NCI-H2171 (cell line): ENCODE measurements at regions not wholly inside any gene's neighbourhood (a gene's known extent, or its start where the extent isn't known, plus 50 kb on each side); places are given as distances from the start of the nearest gene placed in this dataset.

Experiments
- DNase-seq: peaks from one replicate; lab custom pipeline; 2025; lab: John Stamatoyannopoulos, UW

DNA sequence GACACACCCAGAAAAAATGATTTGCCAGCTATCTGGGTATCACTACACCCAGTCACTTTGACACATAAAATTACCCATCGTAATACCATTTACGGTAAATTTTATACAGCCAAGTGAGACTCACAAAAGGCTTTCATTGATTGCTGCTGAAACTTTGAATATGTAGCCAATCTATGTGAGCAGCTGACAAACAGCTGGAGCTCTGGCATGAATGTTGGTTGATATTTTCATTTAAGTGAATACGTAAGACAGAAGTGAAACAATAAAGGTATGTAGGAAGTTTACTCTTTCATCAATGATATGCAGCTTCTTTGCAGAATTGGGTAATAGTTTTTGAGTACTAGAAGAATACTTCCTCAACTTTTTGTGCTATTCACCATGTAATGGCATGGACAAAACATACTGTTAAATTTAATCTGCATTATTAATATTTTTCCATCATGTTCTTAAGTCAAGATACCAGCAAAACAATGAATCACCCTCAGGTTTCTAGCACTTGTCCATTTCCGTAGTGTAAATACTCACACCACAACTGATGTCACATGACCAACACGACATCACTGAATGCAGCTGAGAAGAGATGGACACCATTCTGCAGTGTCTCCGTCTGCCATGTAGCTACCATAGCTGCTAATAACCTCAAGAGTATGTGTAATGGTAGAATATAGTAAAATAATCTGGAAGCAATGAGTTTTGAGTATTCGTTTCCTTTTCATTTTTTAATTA, 205.9 kb upstream of the HES1 start:
- DNase-seq, result no peak

DNA sequence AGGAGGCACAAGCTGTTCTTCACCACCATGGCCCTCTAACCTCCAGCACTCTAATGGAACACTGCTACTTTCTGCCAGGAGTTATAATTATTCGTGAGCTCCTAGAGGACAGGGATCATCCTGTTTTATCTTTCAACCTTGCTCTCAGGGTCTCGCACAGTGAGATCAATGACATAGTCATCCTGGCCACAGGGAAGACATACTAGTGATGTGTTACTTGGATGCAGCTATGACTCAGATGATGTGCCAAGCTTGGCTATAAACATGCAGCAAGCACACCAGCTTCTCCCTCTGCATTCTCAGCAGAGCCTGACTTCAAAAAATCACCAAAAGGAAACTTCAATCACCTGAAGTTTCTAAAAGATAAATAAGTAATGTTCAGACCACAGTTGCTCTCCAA, 203.8 kb upstream of the HES1 start:
- DNase-seq, result no peak

DNA sequence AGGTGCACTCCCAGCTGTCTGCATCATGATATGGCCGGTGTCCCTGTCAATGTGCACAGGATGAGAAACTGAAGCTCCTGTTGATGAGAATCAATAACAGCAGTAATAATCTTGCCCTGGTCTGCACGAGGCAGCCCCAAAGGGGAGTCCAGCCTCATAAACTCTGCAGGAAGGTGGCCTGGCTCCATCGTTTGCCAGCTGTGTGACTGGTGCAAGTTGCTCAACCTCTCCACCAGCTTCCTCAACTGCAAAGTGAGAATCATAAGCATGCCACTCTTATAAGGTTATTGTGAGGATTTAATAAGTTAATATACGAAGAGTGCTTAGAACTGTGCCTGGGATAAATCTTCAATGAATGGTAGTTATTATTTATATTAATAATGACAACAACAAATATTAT, 203.4 kb upstream of the HES1 start:
- DNase-seq, result no peak

DNA sequence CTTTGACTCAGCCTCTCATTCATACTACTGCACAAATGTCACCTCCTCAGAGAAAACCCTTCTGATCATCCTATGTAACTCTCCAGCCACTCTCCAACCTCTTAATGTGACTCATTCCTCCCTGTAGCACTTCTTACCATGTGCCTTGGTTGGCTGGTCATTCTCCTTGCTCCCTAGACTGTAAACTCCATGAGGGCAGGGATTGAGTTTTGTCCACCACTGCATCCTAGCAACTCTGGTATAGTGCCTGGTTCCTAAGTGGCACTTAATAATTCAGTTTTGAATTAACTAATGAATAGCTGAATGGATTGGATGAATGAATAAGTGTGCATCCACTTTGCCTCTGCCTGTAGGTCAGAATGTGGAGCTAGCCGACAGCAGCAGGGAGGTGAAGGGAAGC, 202.5 kb upstream of the HES1 start:
- no peak for DNase-seq

DNA sequence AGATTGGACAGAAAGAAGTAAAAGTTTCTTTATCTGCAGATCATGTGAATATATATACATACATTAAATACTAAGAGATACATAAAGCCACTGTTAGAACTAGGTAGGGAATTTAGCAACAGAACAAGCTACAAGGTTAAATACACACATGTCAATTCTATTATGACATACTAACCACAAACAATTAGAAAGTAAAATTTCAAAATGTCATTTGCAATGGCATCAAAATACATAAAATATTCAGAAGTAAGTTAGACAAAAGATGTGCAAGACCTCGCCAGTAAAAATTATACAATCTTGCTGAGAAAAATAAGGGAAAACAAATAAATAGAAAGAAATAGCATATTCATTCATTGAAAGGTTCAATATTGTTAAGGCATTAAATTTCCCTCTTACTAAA, 200.0 kb upstream of the HES1 start:
- no peak for DNase-seq

DNA sequence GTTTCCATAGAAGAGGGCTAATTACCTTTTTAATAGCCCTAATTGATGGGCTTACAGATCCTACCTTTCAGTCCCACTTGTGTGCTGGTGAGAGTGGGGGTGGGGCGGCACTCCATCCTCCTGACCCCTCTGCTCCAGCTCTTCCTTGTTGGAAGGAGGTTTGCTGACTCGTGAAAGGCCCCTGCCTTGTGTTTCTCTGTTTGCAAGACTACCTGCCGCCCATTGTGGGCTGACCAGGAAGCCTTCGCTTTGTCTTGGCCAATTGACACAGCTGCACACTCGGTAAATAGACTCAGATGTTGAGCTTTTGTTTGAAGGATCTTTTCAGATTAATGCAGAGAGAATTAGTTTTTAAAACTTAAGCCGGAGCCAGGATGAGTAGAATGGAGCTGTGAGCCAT, 197.3 kb upstream of the HES1 start:
- DNase-seq, result no peak

DNA sequence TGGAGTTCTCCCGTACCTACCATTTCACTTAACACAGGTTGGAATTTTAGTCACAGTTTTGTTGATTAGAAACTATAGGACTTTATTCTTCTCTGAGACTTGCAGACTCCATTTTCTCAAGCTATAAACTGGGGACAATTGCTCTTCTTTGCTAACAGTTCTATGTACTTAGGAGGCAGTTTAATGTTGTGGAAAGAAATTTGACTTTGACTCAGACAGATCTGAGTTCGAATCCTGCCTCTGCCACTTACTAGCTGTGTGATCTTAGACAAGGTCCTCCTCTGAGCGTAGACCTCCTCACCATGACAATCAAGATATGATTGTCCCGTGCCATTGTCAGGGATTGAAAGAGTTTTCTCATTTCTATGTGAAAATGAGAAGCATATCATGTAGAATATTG, 196.4 kb upstream of the HES1 start:
- no peak for DNase-seq

DNA sequence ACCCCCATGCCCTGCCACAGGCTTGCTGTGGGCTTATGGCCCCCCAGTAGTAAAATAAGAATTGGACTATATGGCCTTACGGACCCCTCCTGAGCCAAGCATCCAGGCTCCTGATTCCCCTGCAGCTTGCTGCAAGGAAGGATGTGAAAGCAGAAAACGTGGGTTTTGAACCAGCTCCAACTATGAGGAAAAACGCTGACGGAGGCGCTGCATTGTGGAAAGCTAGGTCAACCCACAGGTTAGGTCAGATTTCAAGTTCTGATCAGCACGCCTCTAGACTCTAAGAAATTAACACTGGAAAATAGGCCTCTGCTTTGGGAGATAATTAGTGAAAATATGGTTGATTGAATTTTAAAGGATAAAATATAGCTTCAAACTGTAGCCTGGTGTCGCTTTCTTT, 195.4 kb upstream of the HES1 start:
- no peak for DNase-seq

DNA sequence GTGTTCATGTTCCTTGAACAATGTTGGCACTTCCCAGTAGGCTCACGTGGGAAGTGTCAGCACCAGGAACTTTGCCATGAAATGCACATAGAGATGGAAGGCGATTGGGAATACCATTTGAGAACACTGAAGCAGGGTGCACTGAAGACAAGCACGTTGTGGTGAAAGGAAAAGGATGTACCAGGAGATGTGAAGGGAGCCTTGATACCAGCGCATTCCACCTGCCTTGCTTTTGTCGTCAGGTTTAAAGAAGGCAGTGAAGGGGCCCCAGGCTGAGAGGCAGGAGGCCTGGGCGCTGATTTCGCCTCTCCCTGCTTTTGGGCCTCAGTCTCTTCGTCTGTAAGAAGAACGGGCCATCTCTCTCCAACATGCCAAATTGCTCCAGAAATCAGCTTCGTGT, 194.5 kb upstream of the HES1 start:
- no peak for DNase-seq

DNA sequence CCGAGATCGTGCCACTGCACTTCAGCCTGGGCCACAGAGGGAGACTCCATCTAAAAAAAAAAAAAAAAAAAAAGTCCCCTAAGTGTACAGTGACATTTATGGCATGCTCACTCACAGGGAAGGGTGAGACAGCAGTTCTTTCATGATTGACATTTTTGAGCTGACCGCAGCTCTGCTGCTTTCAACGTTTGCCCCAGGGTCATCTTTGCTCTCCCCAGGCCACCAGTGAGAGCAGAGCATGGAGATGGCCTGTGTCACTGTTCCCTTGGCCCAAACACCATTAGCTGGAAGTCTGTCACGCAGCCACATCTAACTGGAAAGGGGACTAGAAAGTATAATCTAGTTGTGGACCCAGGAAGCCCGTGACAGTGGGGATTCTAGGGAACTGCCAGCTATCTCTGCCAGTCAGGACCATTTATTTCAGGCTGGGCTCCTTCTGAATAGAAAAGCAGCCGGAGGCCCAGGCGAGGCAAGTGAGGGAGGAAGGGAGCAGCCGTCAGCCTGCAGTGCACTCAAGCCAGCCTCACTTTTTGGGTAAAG, 193.4 kb upstream of the HES1 start:
- no peak for DNase-seq

DNA sequence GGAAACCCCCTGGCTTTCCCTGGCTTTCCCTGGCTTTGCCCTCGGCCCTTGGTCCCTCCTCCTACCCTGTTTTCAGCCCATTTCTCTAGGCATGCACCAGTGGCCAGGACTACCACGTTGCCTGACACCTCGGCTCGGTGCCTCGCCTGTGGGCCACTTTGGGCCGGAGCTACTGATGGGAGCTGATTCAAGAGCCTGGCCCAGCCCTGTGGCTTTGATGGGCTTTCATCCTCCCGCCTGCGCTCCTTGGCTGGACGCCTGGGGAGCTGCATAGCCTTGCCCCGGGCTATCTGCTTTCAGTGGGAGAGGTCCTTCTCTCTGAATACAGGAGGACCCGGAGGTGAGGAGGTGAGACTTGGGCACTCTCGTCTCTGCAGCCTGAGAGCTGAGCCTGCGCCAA, 192.7 kb upstream of the HES1 start:
- no peak for DNase-seq

DNA sequence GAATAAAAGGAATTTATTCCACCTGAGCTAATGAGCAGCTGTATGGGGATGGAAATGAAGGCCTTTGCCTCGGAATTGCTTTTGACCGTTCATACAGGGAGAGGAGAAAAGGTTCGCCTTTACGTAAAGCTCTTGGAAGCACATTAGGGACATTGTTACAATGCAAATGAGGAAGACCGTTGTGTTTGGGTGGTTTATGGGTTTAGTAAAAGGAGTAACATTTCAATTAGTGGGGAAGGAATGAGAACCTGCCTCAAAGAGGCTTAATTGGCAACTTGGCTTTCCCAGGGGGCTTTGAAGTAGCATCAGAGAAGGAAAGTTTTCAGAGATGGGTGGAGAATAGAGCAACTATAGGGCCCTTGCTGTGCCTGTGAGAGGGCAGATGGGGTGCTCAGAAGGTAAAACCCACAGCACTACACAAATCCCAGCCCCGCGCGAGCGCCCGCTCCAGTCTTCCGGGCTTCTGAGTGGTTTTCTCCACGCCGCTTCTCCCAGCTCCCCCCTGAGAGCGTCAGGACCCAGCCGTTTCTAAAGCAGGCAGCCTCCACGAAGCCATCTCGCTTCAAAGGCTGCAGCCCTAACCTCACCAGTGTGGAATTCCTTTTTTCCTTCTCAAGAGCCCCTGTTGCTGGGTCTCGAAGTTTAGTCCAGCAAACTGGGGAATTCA, 192.0 kb upstream of the HES1 start:
- no peak for DNase-seq

DNA sequence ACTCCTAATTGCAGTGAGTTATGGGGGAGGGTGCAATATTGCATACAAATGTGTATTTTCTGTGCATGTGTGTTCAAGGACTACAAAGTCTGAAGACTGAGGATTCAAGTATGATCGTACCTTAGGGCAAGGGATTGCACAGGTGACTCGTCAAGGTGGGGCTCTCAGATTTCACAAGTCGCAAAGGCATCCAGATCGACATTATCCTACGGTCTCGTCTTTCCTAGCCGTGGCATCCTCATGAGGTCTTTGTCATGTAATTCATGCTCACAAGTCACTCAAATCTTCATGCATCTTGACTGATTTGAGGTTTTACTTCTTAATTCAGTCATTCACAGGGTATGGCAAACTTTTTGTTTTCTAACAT, 191.4 kb upstream of the HES1 start:
- DNase-seq, result no peak

DNA sequence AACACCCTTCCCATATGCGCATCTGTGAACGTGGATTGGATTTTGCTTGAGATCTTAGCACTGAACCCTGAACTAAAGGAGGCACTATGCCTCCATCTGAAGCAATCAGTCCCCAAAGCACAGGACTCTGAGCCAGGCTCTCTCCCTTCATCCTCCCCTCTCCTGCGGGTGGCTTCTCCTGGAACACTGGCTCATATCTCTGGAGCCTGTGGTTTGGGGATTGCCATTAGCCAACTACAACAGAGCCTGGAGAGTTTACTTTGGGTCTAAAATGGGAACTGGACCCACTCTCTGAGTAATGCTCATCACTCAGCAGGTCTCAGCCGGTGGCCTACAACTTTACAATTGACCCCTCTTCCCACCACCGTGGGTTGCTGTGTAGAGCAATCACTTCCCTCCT, 190.8 kb upstream of the HES1 start:
- DNase-seq, result no peak

DNA sequence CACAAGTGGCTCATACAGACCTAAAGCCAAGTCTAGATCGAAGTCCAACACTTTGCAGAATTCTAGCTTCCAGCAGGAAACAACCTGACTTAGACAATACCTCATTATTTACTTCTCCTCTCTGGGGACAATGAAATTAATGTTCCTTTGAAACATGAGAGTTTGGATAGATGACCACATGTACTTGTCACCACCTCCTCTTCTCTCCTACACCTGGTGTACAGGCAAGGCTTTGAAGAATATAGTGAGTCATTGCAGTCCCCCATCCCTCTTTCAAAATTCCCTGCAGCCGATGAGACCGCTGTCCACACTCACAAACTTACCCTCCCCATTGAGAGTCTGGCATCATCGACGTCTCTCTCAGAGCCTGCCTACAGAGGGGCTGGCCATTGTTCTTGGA, 189.0 kb upstream of the HES1 start:
- no peak for DNase-seq

DNA sequence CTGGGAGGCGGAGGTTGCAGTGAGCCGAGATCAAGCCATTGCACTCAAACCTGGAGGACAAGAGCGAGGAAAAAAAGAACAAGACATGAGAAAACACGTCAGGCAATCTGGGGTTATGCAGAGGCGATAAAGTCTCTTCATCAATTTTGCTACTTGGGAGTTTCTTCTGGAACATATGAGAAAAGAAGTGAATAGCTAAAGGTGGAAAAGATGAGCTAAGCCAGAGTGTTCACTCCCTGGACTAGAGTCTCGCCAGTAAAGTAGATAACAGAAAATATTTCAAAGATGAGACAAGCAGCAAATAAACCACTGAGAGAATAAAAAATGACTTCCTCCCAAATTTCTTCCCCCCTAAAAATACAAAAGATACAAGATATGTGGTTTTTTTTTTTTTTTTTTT, 188.4 kb upstream of the HES1 start:
- DNase-seq, result no peak

DNA sequence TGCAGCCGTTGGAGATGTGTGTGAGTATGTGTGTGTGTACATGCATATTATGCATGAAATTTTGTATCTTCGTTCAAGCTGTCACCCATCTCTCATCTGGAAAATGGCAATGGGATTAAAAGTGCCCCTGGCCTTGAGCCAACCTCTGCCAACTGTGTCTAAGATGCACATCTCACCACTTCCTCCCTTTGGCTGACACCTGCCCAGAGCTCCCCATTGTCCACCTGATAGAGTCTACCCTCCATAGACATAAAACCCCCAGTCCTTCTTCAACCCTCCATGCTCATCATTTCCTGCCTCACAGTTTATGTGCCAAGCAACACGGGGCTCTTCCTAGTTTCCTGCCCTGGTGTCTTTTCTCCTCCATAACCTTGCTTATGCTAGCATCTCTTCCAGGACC, 187.5 kb upstream of the HES1 start:
- DNase-seq, result no peak

DNA sequence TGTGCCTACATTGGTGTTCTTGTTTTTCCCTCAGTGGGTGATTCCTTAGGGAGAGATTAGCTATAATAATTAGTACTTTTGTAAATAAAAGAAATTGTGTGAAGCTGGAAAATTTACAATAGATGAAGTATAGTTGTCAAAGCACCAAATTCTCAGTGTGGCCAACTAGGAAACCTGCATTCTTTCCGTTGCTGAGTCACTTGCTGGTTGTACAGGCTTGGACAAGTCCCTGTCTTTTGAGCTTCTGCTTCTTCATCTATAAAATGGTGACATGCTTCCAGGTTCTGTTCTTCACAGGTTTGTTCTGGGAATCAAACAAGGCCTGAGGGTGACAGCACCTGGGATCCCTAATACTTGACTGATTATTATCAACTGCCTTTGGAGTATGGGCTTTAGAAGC, 184.1 kb upstream of the HES1 start:
- DNase-seq, result no peak

DNA sequence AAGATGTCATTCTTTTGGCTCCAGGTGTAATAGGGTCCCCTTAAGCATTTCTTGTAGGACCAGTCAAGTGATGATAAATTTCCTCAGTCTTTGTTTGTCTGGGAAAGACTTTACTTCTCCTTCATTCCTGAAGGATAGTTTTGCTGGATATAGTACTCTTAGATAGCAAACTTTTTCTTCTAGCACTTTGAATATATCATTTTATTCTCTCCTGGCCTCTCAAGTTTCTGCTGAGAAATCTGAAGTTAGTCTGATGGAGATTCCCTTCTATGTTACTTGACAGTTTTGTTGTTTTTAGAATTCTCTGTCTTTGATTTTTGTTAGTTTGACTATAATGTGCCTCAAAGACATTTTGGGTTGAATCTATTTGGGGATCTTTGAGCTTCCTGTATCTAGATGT, 181.2 kb upstream of the HES1 start:
- DNase-seq, result no peak

DNA sequence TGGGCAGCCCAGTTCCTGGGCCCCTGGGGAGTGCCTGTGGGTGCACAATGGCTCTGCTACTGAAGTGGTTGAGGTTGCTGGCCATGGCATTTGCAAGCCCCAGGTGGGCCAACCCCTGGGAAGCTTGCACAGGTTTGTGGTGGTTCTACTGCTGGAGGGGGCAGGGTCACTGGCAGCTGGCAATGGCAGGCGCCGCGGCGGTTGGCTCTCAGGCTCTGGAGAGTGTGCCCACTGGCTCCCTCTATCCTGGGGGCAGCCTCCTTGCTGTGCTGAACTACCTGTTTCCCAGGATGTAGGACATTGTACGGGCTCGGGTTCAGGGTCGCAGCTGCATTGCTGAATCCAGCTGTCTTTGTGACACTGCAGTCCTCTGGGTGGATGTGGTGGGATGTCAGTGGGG, 180.2 kb upstream of the HES1 start:
- DNase-seq, result no peak

DNA sequence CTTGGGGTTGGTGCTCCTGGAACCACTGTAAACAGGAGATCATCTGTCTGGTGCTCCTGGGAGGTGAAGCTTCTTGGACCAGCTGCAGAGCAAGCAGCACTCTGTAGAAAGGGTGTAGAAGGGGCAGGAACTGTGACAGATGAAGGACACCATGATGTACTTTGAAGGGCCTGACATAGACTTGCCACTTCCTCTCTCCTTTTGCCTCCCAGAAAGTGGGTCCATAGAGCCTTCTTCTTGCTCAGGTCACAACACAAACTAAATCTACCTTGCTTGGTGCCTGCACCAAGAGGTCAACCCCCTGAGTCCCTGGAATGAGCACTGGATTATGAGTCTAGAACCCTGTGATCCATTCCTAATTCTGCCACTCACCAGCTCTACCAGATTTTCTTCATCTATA, 176.1 kb upstream of the HES1 start:
- no peak for DNase-seq

DNA sequence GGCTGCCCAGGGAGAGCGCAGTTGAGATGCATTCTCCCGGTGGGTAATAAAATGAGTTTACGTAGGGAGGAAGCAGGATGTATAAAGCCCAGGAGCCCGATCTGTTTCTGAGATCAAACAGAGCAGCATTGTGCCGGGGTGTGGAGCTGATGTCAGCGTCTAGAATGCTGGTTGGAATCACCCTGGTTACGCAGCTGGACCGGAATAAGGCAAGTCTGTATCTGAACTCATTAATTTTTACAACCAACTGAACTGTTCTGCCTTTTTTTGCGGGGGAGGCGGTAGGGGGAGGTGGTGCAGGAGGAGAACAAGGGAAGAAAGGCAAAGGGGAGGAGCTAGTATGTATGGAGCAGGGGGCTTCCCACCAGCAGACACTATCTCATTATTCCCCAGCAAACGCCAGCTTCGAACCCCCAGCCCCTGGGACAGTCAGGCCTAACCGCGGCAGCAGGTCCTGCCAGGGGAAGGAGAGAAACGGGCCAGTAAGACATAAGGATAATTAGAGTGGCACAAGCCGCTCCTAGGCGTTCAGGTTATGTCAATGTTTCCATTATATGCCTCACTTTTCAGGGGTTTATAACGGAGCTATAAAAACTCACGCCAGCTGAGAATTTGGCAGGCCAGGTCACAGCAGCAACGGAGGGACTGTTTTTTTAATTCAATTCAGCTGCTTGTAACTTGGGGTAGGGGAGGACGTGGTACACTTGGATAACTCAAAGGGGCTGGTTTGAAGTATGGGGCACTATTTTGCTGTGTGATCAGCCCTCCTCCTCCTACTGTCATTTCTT, 175.3 kb upstream of the HES1 start:
- no peak for DNase-seq

DNA sequence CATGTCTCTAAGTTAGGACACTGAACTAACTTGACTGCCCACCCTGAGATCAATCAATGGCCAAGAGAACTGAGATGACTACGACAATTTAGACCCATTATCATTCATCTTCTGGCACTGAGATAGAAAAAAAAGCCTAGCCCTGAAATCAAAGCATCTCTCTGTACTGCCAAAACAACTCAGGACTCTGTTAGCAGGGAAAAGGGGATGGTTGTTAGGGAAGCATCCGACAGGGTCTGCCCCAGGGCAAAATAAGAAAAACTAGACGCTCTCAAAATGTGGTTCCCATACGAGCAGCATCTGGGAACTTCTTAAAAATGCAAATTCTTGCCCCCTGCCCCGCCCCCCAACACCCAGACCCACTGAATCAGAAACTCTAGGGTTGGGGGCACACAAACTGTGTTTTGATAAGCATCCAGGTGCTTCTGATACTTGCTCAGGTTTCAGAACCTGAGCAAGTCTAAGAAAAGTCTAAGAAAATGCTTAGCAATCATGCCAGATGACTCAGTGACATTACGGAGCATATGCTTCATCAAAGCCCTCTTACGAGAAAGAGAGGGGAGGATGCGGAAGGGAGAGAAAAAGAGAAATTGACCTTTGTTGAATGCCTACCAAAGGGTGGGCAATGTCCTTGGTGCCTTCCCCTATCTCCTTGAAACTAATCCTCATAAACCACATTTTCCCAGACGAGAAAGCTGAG, 172.8 kb upstream of the HES1 start:
- no peak for DNase-seq
